CD4-positive, alpha-beta T cell treated with Interleukin-4 for 4 hours (primary cell): ENCODE measurements at regions not wholly inside any gene's neighbourhood (a gene's known extent, or its start where the extent isn't known, plus 50 kb on each side); places are given as distances from the start of the nearest gene placed in this dataset.

Experiments used
- DNase-seq: peaks from one replicate; pipeline ENCODE4 v3.0.0-alpha.2; 2020

DNA sequence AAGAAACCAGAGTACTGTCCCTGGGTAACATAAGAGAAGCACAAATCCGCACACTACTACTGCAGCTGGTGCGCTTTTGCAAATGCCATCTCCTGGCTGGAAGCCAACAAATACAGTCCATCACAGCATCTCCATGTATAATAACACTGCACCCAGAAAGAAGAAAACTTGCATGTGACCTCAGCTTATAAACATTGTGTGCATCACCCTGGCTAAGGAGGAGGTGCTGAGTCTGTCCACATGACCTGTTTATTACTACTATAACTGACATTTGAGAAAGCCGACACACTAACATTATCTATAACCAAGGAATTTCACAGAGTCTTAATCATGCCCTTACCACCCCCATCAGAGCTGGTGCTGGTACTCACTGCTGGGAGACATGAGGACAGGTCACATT is 516.8 kb downstream of the CFAP47 start:
- no peak for DNase-seq

- no peak for DNase-seq
Measured at GRCh38 chrX:36443007-36443406, 523.5 kb downstream of the CFAP47 start.

GRCh38 chrX:36445566-36445965 is 526.0 kb downstream of the CFAP47 start:
- no peak for DNase-seq

GRCh38 chrX:36462142-36462541 is 542.6 kb downstream of the CFAP47 start:
- no peak for DNase-seq

DNA sequence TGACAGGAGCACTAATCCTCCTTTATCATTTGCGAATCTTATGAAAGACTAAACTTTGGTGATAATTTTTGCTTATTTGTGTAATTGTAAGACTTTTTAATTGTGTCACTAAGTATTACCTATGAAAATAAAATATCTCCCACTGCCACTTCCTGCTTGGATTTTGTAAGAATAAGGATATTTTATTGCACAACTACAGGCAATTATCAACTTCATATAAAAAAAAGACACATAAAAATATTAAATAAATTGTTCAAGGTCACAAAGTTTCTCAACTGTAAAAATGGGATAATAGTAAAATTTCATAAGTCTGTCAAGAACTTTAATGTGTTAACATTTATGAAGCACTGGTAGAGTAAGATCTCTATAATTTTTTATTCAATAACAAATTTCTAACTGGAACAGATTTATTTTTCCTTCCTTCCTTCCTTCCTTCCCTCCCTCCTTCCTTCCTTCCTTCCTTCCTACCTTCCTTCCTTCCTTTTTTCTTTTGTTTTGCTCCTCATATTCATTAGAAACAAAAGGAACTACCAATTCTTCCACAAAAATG is 527.6 kb upstream of the FAM47C start:
- no peak for DNase-seq

DNA sequence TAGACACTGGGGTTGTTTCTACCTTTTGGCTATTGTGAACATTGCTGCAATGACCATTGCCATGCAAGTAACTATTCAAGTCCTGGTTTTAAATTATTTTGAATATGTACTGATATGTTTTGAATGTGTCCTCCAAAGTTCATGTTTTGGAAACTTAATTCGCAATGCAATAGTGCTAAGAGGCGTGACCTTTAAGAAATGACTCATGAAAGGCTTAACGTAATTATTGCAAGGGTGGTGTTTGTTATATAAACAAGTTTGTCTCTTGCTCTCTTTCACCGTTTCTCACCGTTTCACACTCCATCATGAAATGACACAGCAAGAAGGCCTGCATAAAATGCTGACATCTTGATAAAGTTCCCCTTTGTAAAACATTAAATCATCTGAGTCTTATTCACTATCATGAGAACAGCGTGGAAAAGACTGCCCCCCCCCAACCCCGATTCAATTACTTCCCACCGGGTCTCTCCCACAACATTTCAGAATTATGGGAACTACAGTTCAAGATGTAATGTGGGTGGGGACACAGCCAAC is 506.9 kb upstream of the FAM47C start:
- DNase-seq: no peak

- DNase-seq: no peak
Measured at GRCh38 chrX:36504625-36505024, 503.5 kb upstream of the FAM47C start.

GRCh38 chrX:36508042-36508441 is 500.1 kb upstream of the FAM47C start:
- DNase-seq: no peak

- no peak for DNase-seq
Measured at GRCh38 chrX:36510736-36511135, 497.4 kb upstream of the FAM47C start.

DNA sequence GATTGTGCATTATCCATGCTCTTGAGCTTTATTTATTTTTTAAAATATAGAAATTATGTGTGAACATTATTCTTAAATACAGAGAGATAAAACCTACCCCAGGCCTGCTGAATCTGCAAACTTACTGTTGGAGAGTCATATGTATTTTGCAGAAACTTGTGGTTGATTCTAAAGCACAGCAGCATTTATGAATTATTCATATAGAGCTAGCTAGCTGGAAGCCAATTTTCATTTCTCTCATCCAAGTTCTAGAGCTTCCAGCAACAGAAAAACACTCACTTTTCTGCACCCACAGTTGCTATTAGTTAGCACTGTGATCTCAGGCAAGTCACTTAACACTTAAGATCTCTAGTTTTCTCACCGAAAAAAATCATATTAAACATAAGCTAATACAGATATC is 479.5 kb upstream of the FAM47C start:
- no peak for DNase-seq

DNA sequence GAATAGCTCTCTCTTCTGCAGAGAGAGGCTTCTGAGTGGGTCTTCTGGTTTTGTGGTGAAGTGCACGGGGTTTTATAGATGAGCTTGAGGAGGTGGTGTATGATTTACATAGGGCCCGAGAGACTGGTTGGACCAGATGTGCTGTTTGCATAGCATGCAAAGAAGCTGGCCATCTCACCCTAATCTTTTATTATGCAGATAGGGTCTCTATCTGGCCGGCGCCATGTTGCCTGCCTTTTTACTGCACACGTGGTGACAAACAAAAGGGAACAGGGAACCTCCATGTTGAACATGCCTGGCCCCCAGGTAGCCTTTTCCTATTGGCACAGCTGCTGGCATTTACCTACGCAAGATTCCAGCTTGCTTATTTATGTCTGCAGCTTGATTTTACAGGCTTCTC is 473.3 kb upstream of the FAM47C start:
- DNase-seq: no peak

- no peak for DNase-seq
Measured at GRCh38 chrX:36543499-36543898, 464.7 kb upstream of the FAM47C start.

- no peak for DNase-seq
Measured at GRCh38 chrX:36562986-36563385, 445.2 kb upstream of the FAM47C start.

DNA sequence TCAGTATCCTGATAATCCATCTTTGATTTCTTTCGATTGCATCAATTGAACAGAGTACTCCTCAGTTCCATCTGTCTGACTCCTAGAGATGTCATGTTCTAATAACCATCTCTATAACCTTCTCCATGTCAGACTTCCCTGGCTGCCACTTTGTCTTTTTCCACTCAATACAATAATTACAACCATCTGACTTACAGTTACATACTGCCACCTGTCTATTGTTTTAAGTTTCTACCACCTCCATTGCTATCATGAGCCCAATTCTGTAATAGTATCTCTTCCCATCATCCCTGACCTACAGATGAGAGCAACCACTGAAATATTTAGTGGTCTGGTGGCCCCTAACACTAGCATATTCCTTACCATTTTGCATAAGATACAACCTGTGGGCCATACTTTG is 439.2 kb upstream of the FAM47C start:
- no peak for DNase-seq

- DNase-seq: no peak
Measured at GRCh38 chrX:36573720-36574119, 434.4 kb upstream of the FAM47C start.

DNA sequence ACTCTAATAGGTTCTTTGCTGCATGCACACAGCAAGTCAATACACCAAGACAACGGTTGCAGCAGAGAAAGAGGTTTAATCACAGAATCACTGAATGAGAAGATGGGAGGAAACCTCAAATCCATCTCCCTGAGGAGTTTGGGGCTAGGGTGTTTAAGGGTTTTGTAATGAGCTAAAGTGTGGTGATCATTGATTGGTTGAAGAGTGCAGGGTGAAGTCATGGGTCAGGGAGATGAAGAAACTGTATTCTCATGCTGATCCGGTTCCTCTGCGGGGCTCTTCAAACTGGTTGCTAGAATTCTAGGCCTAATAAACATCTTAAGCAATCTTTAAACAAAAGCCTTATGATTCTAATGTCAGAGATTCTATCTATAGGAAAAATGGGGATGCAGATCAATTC is 432.5 kb upstream of the FAM47C start:
- DNase-seq: no peak

DNA sequence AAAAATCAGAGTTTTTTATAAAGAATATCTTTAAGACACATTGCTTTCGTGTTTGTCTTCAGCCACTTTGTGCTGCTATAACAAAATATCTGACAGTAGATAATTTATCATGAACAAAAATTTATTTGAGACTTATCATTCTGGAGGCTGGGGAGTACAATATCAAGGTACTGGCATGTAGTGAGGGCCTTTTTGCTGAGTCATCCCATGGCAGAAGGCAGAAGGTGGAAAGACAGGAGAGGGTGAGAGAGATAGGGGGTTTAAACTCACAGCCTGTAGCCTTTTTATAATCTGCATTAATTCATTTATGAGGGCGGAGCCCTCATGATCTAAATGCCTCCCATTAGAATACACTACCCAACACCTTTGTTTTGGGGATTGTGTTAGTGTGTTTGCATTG is 431.2 kb upstream of the FAM47C start:
- DNase-seq: no peak

DNA sequence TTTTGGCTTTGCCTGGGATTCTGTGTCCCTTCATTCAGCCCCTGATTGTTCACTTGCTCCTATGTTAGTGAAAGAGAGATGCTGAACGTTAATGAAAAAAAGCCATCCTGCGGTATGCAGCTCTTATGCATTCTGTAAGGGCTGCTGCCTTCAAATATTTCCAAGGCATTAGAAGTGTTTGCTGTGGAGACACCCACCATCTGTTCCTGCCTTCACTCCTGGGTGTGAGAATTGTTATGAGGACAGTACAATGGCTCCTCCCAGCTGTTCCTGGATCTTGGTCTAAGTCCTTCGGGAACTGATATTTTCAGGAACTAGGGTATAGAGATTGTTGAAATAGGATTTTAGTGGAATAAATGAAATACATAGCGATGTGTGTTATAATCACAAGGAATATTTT is 427.1 kb upstream of the FAM47C start:
- no peak for DNase-seq

DNA sequence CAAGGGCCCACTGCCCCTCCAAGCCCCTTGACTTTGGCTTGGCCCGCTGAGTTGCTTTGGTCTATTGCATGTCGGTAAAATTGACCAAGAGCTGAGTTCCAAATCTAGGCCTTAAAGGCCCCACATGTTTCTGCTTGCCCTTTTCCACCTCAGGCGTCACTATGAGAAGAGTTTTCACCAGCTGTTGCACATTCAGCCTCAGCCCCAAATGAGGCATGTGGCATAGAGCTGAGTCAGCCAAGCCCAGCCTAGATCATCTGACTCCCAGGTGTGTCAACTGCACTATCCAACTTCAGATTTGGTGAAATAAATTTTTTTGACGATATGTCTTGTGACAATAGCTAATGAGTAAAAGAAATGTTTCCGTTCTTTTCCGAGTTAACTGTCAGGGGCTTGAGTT is 424.5 kb upstream of the FAM47C start:
- DNase-seq: no peak

DNA sequence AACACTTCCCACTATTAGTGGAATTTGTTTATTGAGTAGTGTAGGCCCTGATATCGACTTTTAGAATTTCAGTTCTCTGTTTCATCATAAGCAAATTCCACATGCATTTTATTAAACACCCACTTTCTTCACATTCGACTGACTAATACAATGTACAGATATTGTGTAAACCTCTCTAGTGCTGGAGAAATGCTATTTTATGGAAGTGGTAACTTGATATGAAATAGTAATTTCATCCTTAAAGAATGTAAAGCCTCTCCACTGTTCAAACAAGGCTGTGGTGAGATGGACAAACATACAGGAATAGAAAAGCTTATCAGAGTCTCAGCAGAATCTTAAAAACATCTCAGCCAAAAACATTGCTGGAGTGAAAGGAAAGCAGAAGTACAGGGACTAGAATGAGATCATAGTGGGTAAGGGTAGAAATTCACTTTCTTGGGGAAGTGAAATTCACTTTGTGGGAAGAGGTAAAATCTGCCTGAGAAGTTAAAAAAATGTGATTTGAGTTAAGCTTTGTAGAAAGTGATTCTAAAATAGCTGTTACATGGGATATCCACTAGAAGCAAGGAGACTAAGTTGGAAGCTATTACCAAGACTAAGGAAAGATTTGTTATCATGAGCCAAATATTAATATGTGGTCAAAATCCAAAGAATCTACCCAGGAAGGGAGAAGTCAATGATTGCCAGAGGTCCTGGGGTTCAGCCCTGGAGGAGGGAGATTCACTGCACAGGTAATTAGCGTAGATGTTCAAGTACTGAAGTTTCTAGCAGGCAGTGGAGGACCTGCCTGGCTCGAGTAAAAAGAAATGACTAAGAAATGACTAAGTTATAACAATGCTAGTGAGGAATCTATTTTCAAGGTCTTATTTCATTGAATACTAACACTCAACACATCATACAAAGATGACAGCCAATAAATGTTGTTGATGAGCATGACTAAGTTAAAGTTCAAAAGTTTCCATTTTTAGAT is 398.3 kb upstream of the FAM47C start:
- DNase-seq: no peak

DNA sequence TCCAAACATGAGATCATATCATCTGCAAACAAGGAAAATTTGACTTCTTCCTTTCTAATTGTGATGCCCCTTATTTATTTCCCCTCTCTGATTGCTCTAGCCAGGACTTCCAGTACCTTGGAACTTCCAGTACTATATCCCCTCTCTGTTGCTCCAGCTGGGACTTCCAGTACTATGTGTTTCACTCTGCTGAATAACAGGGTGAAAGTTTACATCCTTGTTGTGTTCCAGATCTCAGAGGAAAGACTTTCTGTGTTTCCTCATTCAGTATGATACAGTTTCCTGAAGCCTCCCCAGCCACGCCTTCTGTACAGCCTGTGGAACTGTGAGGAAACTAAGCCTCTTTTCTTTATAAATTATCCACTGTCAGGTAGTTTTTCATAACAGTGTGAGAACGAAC is 381.3 kb upstream of the FAM47C start:
- DNase-seq: no peak

DNA sequence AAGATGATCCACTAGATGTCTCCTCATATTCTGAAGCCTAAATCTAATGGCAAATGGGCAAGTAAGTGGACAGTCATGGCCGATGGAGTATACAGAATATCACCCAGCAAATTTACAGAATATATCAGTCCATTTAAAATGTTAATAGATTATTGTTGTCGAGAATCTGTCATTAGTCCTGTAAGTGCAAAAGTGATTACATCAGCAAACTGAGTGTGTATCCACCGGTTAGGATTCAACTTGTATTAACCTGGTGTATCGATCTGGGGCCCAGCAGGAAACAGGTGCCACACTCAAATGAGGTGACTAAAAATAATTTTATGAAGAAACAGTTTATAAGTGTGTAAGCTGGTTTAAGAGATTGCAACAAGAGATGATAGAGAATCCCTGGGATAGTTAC is 367.9 kb upstream of the FAM47C start:
- no peak for DNase-seq

- DNase-seq: no peak
Measured at GRCh38 chrX:36642052-36642451, 366.1 kb upstream of the FAM47C start.

DNA sequence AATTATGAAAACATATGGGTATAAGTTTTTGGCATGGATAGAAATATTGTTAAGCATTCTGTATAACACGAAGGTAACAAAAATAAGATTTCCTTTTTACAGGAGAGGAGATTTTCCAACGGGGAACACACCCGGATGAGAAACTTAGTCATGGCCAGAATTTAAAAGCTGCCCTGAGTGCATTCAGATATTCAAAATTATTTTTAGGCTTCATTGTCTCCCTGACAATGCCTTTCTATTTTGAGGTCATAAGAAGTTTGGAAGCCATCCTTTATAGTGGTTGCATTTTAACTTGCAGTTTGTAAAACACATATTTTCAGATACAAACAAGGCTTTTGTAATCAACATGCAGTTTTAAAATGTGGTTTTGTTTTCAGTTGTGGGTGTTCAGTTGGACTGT is 357.5 kb upstream of the FAM47C start:
- no peak for DNase-seq
